ENCODE measurements at regions not wholly inside any gene's neighbourhood (a gene's known extent, or its start where the extent isn't known, plus 50 kb on each side); places are given as distances from the start of the nearest gene placed in this dataset.
"Not testable (repeated sequence)": the region's sequence is repeated elsewhere in the genome, so short reads cannot be mapped to it uniquely, and the experiment has no call there.

DNA sequence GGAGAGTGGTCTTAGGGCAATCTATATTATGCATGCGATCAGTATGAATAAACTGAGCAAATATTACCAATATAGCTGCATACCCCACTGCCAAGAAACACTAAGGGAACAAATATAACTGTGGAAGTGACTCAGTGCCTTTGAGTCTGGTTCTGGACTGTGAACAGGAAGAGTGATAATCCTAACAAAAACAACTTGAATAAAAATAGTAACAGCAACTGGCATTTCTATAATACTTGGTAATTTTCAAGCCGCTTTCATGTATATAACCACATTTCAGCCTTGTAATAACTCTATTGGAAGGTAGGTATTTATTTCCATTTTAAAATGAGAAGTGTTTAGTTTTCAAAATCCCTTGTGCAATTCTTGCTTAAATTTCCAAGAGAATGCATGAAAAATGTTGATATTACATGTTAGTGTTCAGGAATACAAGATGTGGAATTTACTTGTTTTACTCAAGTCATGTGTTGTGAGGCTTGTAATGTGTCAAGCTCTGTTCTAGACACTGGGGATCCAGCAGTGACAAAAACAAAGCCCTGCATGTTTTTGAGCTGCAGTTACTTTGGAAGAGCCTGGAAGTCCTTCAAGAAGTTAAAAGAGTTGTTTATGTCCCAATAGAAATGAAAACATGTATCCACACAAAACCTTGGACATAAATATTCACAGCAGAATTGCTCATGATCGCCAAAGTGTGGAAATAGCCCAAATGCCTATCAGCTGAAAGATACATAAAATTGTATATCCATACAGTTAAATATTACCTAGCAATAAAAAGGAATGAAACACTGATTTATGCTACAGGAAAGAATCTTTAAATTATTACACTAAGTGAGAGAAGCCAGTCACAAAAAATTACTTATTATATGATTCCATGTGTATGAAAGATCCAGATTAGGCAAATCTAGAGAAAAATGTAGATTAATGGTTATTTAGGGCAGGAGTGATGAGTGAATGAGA lies 338.1 kb upstream of the TMEM132C start:
- ATAC-seq = no peak
- intact Hi-C loops (cut with DNase I) = no loop called here

DNA sequence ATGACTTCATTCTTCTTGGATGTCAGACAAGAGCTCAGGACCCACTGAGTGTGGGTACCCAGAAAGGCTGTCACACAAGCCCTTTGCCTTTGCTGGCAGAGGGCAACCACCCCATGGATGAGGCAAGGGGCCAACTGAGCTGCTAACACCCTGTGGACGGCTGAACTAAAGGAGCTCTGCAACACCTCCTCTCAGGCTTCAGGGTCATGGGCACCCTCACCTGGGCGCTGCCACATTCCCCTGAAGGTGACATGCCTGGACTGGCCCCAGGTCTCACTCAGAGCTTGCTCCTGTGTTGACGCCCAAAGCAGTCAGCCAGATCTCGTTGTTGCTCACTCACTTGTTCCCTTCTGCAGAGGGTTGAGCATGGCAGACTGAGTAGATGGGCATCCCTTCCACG lies 336.8 kb upstream of the TMEM132C start:
- DNase-seq (ENCODE audit: low spot score) (no peak), ATAC-seq (no peak)
- intact Hi-C loops (cut with DNase I) = no loop called here

More for the DNA sequence above, 338.1 kb upstream of the TMEM132C start:
- DNase-seq (ENCODE audit: low spot score) = no peak

DNA sequence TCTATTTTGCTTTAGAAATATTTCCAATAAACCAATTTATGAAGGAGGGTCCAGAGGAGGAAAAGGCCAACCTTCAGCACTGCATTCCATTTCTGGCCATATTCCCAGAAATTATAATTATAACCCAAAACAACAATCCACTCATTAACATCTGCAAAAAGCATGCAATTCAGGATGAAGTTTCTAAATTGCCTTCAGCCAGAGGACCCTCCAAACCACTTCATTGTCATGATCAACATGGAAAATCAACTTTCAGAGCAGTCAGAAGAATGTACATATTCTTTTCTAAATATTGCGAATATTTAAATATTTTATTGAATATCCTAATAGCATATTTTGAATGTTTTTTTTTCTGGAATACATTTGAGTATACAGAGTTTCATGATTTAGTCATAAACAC lies 332.6 kb upstream of the TMEM132C start:
- intact Hi-C loops (cut with DNase I) = no loop called here
- ATAC-seq (no peak), DNase-seq (ENCODE audit: low spot score) (no peak)

DNA sequence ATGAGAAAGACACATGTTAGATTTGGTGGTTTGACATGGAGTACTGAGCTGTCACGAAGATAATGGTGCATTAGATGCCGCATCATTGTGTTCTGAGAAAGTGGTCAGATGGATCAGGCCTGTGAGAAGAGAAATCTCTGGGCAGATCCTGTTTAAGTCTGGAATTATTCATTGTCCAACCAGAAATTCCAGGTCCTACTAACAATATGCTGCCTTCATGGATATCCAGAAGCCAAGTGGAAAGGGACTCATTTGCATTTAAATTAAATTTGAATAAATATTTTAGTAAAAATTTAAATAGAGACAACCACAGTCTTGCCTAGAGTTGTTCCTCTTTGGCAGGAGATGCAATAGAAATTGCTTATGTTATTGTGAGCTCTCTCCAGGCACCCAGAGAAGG lies 330.5 kb upstream of the TMEM132C start:
- intact Hi-C loops (cut with DNase I) = no loop called here
- DNase-seq (ENCODE audit: low spot score) (no peak), ATAC-seq (no peak)

DNA sequence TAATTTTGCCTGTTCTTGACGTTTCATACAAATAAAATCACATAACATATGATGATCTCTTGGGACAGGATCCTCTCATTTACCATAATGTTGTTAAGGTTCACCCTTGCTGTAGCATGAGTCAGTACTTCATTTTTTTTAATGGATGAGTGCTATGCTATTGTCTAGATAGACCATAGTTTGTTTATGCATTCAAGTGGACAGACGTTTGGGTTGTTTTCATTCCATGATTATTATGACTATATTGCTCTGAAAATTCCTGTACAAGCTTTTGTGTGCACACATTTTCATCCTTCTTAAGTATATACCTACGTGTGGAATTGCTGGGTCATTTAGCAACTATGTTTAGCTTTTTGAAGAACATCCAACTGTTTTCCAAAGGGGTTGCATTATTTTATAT lies 325.6 kb upstream of the TMEM132C start:
- DNase-seq (ENCODE audit: low spot score) = no peak
- ATAC-seq = no peak
- intact Hi-C loops (cut with DNase I) = no loop called here

DNA sequence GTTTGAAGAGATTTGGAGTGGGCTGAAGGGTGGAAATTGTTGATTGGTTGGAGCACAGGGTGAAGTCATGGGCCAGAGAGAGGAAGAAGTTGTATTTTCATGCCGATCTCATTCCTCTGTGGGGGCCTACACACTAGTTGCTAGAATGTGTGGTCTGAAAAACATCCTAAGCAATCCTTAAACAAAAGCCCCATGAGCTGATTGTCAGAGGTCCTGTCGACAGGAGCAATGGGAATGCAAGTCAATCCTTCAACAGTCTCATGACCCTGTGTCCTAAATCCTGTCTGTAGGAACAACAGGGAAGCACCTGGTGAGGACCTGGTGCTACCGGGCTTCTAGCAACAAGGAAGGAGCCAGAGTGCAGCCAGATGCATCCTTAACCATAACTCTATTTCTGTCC lies 324.0 kb upstream of the TMEM132C start:
- intact Hi-C loops (cut with DNase I) = no loop called here
- ATAC-seq = no peak
- no peak for DNase-seq (ENCODE audit: low spot score)

DNA sequence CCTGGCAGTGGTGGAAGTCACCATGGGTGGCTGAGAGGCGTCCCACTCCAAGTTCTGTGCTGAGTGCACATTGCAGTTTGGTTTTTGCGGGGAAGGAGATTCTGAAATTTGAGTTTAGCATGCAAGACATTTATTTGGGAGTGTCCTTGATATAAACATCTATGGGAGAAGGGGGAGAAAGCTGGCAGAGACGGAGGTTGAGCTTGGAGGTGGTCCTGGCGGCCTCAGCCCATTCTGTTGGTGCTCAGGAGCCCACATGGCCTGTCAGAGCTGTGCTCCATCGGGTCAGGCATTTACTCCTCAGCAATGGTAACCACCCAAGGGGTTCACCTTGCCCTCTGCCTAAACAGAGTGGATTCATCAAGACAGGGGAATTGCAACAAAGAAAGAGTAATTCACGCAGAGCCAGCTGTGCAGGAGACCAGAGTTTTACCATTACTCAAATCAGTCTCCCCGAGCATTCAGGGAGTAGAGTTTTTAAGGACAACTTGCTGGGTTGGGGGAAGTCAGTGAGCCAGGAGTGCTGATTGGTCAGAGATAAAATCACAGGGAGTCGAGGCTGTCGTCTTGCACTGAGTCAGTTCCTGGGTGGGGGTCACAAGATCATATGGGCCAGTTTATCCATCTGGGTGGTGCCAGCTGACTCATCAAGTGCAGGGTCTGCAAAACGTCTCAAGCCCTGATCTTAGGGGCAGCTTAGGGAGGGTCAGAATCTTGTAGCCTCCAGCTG lies 323.3 kb upstream of the TMEM132C start:
- DNase-seq (ENCODE audit: low spot score) = no peak
- no peak for ATAC-seq
- intact Hi-C loops (cut with DNase I) = no loop called here

DNA sequence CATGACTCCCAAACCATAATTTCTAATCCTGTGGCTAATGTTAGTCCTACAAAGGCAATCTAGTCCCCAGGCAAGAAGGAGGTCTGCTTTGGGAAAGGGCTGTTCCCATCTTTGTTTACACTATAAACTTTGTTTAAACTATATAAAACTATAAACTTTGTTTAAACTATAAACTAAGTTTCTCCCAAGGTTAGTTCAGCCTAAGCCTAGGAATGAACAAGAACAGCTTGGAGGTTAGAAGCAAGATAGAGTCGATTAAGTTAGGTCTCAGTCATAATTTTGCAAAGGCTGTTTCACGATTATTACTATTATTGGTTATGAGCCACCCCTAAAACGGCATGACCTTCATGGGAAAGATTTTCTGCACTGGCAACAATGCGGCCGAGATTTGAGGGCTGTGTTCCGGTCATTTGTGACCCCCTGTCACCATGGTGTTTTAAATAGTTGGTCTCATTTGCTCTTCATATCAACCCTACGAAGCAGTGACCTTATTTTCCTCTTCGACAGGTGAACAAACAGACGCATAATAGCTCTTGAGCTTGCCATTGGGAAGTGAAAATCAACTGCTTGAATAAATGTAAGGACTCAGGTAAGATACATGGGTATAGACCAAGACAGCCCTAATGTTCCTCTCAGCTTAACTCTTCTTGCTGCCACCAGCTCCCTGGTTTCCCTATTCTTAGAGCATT lies 322.6 kb upstream of the TMEM132C start:
- intact Hi-C loops (cut with DNase I) = no loop called here
- no peak for ATAC-seq
- no peak for DNase-seq (ENCODE audit: low spot score)

DNA sequence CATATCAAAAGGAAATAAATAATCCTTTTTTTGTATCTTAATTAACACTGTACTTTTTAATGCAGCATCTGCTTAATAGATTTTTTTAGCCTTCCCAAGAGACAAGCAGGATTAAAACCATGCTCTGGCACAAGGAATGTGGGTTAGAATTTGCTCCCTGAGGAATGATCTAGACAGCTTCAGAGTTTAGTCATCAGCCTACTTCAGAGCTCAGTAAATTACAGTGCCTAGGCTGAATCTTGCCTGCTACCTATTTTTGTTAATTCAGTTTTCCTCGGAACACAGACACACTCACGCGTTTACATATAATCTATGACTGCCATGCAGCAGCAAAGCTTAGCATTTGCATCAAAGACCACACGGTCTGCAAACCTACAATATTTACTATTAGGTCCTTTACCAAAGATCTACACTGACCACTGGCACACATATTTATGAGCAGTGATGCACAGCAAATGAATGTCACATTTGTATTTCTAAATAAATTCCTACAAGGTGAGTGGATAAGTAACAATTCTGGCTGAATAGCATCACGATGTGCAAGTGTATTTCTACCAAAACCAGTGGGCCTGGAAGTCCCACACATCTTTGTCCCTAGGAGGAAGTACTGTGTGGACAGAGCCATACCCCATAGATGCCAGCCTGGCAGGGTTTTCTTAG lies 309.8 kb upstream of the TMEM132C start:
- no peak for DNase-seq (ENCODE audit: low spot score)
- no peak for ATAC-seq
- intact Hi-C loops (cut with DNase I) = no loop called here

DNA sequence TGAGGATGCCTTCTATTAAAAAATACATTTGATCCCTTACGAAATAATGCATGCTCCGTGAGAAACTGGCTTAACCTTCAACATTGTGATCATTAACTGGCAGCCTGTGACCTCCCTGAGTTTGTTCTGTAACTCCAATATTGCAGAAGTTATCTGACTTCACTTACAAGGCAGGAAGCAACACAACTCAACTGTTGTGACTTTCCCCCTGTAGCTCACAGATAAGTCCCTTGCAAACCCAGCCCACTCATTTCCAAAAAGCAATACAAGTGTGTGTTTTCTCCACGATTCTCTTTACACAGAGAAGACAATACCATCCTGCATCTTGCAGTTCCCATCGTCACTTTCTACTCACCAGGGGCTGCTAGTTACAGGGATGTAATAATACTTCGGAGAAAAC lies 304.7 kb upstream of the TMEM132C start:
- no peak for ATAC-seq
- intact Hi-C loops (cut with DNase I) = no loop called here
- DNase-seq (ENCODE audit: low spot score) = no peak

DNA sequence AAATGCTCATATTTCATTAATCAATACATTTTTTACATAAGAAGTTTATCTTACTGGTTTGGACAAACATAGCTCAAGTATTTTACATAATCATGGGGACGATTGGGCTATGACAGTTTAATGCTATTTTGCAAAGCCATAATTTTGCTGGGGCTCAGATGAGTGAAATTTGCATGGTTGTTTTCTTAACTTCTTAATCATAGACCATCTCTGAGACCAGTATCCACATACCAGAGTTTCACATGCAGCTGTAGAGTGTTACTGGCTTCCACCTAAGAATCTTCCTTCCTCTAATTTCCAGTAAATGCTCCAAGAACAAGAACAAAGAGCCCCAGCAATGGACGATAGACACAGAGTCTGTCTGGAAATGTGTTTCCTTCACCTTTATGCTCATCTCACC lies 303.0 kb upstream of the TMEM132C start:
- intact Hi-C loops (cut with DNase I) = no loop called here
- ATAC-seq = no peak
- no peak for DNase-seq (ENCODE audit: low spot score)

DNA sequence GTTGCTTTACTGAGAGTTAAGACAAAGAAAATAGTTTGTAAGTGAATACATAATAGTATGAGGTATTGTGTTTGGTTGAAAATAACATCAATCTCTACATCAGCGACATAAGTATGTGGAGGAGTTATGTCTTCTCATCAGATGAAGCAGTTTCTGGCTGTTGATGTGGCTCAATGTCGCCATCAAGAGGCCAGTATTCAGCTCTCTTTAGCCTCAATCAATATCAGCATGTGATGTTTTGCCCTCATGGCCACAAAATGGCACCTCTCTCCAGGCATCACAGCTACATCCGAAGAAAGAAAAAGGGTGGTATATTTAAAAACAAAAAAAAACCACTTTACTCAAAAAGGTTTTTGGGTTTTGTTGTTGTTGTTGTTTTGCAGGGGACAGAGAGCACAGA lies 302.3 kb upstream of the TMEM132C start:
- intact Hi-C loops (cut with DNase I) = no loop called here
- ATAC-seq (no peak), DNase-seq (ENCODE audit: low spot score) (no peak)

DNA sequence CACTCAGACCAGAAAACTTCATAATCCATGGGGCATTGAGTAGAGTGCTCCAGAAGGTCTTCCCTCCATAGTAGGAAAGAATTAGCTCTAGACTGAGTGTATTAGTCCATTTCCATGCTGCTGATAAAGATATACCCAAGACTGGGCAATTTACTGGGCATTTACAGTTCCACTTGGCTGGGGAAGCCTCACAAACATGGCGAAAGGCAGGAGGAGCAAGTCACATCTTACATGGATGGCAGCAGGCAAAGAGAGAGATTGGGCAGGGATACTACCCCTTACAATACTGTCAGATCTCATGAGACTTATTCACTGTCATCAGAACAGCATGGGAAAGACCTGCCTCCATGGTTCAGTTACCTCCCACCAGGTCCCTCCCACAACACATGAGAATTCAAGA lies 300.6 kb upstream of the TMEM132C start:
- no peak for ATAC-seq
- intact Hi-C loops (cut with DNase I) = no loop called here
- DNase-seq (ENCODE audit: low spot score) = no peak

DNA sequence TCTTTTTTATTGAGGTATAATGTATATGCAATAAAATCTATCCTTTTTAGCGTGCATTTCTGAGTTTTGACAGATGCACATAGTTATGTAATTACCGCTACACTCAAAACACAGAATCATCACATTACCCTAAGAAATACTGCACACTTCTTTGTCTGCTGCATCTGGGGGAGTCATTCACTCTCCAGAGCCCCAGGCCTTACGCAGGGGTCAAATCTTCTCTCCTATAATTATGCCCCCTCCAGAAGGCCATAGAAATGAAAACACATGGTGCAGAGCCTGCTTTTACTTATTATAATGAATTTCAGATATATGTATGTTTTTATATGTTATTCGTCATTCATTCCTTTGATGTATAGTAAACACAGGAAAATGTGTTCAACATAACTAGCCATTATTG lies 296.5 kb upstream of the TMEM132C start:
- ATAC-seq (no peak), DNase-seq (ENCODE audit: low spot score) (no peak)
- intact Hi-C loops (cut with DNase I) = no loop called here

DNA sequence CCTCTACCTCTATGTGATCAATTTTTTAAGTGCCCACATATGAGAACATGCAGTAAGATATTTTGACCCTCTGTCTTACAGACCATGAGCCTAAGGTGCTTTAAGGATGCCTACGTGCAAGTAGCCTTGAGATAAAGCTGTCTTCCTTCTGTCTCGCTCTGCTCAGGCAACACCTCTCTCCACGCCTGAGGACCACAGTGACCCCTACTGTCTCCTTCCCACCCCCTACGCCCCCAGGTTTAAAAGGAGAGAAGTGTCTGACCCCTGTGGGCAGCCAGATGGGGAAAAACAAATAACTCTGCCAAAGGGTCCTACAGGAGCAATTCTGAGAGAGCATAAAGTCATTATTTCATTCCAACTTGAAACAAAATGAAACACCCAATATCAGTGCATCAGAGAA lies 286.4 kb upstream of the TMEM132C start:
- no peak for ATAC-seq
- intact Hi-C loops (cut with DNase I) = no loop called here
- DNase-seq (ENCODE audit: low spot score) = no peak

DNA sequence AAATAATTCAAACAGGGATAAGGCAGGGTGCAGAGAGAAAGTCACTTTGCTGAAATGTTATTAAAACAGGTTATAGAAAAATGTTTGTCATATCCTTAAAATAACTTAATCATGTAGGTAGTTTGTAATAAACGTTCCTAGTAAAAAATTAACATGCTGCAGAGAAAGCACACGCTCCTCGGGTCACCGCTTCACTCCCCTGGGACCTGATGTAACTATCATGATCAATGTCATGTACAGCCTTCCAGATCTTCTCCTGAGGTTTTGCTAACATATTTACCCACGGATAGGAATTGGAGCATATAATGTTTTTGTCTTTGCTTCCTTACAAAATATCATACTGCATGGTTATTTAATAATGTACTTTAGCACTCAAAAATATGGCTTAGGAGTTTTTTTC lies 285.1 kb upstream of the TMEM132C start:
- intact Hi-C loops (cut with DNase I) = no loop called here
- ATAC-seq = no peak

DNA sequence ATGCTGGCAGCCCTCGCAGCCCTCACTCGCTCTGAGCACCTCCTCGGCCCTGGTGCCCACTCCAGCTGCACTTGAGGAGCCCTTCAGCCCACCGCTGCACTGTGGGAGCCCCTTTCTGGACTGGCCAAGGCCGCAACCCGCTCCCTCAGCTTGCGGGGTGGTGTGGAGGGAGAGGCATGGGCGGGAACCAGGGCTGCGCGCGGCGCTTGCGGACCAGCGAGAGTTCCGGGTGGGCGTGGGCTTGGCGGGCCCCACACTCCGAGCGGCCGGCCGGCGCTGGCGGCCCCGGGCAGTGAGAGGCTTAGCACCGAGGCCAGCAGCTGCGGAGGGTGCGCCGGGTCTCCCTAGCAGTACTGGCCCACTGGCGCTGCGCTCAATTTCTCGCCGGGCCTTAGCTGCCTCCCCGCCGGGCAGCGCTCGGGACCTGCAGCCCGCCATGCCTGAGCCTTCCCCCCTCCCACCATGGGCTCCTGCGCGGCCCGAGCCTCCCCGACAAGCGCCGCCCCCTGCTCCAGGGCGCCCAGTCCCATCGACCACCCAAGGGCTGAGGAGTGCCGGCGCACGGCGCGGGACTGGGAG lies 283.7 kb upstream of the TMEM132C start:
- intact Hi-C loops (cut with DNase I); DNase-seq (ENCODE audit: low spot score); ATAC-seq: not testable (repeated sequence)

More for the DNA sequence above, 285.1 kb upstream of the TMEM132C start:
- no peak for DNase-seq (ENCODE audit: low spot score)

DNA sequence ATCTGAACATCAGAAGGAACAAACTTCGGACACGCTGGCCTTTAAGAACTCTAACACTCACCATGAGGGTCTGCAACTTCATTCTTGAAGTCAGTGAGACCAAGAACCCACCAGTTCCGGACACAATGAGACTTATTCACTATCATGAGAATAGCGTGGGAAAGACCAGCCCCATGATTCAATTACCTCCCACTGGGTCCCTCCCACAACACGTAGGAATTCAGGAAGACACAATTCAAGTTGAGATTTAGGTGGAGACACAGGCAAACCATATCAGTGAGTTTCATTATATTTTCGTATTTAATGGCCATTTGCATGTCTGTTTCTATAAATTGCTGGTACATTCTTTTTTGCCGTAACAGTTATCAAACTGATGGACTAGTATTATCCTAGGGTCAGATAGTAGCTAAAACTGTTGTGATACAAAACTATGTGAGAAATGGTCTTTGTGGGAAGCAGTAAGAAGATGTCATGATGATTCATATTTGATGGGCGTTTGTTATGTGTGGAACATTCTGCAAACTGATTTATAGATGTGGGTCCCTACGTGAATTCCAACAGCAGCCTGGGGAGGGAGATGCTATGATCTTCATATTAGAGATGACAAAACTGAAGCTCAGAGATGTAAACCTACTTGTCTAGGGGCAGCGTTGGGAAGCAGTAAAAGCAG lies 282.4 kb upstream of the TMEM132C start:
- no peak for DNase-seq (ENCODE audit: low spot score)
- intact Hi-C loops (cut with DNase I) = no loop called here
- no peak for ATAC-seq

All from sciatic nerve (tissue), 2 donors.